ENCODE measurements at regions not wholly inside any gene's neighbourhood (a gene's known extent, or its start where the extent isn't known, plus 50 kb on each side); places are given as distances from the start of the nearest gene placed in this dataset.

GRCh38 chr11:80414181-80415165 is 973.6 kb upstream of the TENM4 start:
- 44 to 55% methylated on average over 7 of the region's 7 CpGs for whole genome bisulfite sequencing, 2 donors
- no peaks in the 10 kb centered on the region for H3K27me3 ChIP-seq
- H3K4me3 ChIP-seq: peak overlapping the region in 1 of 4 donors; percentile 18
- H3K4me1 ChIP-seq: peaks cover 0 to 11% (median 0%) of the 10 kb centered on the region in 3 donors
- no peak for DNase-seq
- intact Hi-C loops (cut with DNase I): no loop called here
- peaks cover 0 to 2% (median 0%) of the 10 kb centered on the region in 3 donors for H3K9me3 ChIP-seq
- no peaks in the 10 kb centered on the region for H3K36me3 ChIP-seq
- no peak overlapping the region for H3K27ac ChIP-seq
- TF ChIP-seq CTCF (IDR thresholded peaks at IDR 0.05) (no peak), POLR2A (IDR thresholded peaks at IDR 0.05) (no peak)

GRCh38 chr11:80412604-80413003 is 971.8 kb upstream of the TENM4 start:
- no peak overlapping the region for H3K27ac ChIP-seq
- WGBS, 2 donors: 74 to 76% methylated on average over 5 of the region's 5 CpGs
- H3K36me3 ChIP-seq: no peaks in the 10 kb centered on the region
- intact Hi-C loops (cut with DNase I): no loop called here
- no peak for TF ChIP-seq POLR2A (IDR thresholded peaks at IDR 0.05)
- no peak for TF ChIP-seq CTCF (IDR thresholded peaks at IDR 0.05)
- H3K9me3 ChIP-seq: peaks cover 0 to 2% (median 0%) of the 10 kb centered on the region in 3 donors
- peaks cover 0 to 11% (median 0%) of the 10 kb centered on the region in 3 donors for H3K4me1 ChIP-seq
- no peak overlapping the region for H3K4me3 ChIP-seq
- no peaks in the 10 kb centered on the region for H3K27me3 ChIP-seq
- DNase-seq: no peak

- no peaks in the 10 kb centered on the region for H3K4me1 ChIP-seq
- no peak overlapping the region for H3K4me3 ChIP-seq
- H3K9me3 ChIP-seq: no peaks in the 10 kb centered on the region
- H3K27me3 ChIP-seq: no peaks in the 10 kb centered on the region
- no peak for DNase-seq
- TF ChIP-seq POLR2A (IDR thresholded peaks at IDR 0.05) (no peak), CTCF (IDR thresholded peaks at IDR 0.05) (no peak)
- no peak overlapping the region for H3K27ac ChIP-seq
- intact Hi-C loops (cut with DNase I): no loop called here
- WGBS, 2 donors: 71 to 76% methylated on average over 3 of the region's 3 CpGs
- no peaks in the 10 kb centered on the region for H3K36me3 ChIP-seq
These were observed 952.4 kb upstream of the TENM4 start for GRCh38 chr11:80393210-80393609.

- H3K27ac ChIP-seq: no peak overlapping the region
- no peaks in the 10 kb centered on the region for H3K4me1 ChIP-seq
- TF ChIP-seq POLR2A (IDR thresholded peaks at IDR 0.05) (no peak), CTCF (IDR thresholded peaks at IDR 0.05) (no peak)
- no peaks in the 10 kb centered on the region for H3K36me3 ChIP-seq
- H3K4me3 ChIP-seq: no peak overlapping the region
- intact Hi-C loops (cut with DNase I): no loop called here
- WGBS, 2 donors: 54 to 62% methylated on average over 2 of the region's 2 CpGs
- no peak for DNase-seq
- H3K27me3 ChIP-seq: peaks cover 0 to under 1% (median 0%) of the 10 kb centered on the region in 4 donors
- H3K9me3 ChIP-seq: no peaks in the 10 kb centered on the region
These were observed 949.7 kb upstream of the TENM4 start for GRCh38 chr11:80390505-80390904.

- DNase-seq: no peak
- peaks cover 0 to 13% (median 0%) of the 10 kb centered on the region in 4 donors for H3K27me3 ChIP-seq
- no peak overlapping the region for H3K4me3 ChIP-seq
- intact Hi-C loops (cut with DNase I): no loop called here
- no peaks in the 10 kb centered on the region for H3K36me3 ChIP-seq
- TF ChIP-seq POLR2A (IDR thresholded peaks at IDR 0.05): no peak
- no peak for TF ChIP-seq CTCF (IDR thresholded peaks at IDR 0.05)
- H3K27ac ChIP-seq: no peak overlapping the region
- no peaks in the 10 kb centered on the region for H3K4me1 ChIP-seq
- 51% methylated on average over 4 of the region's 4 CpGs for WGBS, 2 donors
- H3K9me3 ChIP-seq: no peaks in the 10 kb centered on the region
These were observed 947.7 kb upstream of the TENM4 start for GRCh38 chr11:80388536-80388935.
